GM23338 (cell line): ENCODE measurements at regions not wholly inside any gene's neighbourhood (a gene's known extent, or its start where the extent isn't known, plus 50 kb on each side); places are given as distances from the start of the nearest gene placed in this dataset.

Experiments used
- ATAC-seq: fragments of 200-7000 bp; cut with Tn5 transposase; 3 replicates; pipeline ENCODE4 v1.9.1; 2020
- DNase-seq: peaks from one replicate; pipeline ENCODE4 v3.0.0-alpha.2; 2015; ENCODE audit warnings: low spot score
- H2AFZ ChIP-seq: fragments of 200-600 bp; sonication (generic); 2 replicates; pipeline ENCODE4 v1.8.0; 2016; ENCODE audit warnings: antibody characterized with exemption, mild to moderate bottlenecking, moderate library complexity
- H3F3A ChIP-seq: fragments of 200-600 bp; sonication (generic); replicated peaks from 2 replicates; pipeline ENCODE4 v1.8.0; 2017; ENCODE audit warnings: antibody characterized with exemption, mixed run types, low read depth
- H3K27ac ChIP-seq: fragments of 200-600 bp; sonication (generic); 2 replicates; pipeline ENCODE4 v1.6.1; 2016; ENCODE audit warnings: low read depth
- H3K27me3 ChIP-seq: fragments of 200-600 bp; sonication (generic); 2 replicates; pipeline ENCODE4 v1.8.0; 2016; ENCODE audit warnings: mild to moderate bottlenecking, mixed run types, moderate library complexity; ENCODE audit not compliant: insufficient read depth
- H3K36me3 ChIP-seq: fragments of 200-600 bp; sonication (generic); 2 replicates; pipeline ENCODE4 v1.8.0; 2016; ENCODE audit warnings: mild to moderate bottlenecking; ENCODE audit not compliant: insufficient read depth
- H3K4me1 ChIP-seq: fragments of 200-600 bp; sonication (generic); 2 replicates; pipeline ENCODE4 v1.8.0; 2016; ENCODE audit warnings: mild to moderate bottlenecking, moderate library complexity; ENCODE audit not compliant: insufficient read depth
- H3K4me2 ChIP-seq: fragments of 200-600 bp; sonication (generic); 2 replicates; pipeline ENCODE4 v1.7.1; 2017; ENCODE audit warnings: mixed run types
- H3K4me3 ChIP-seq: fragments of 200-600 bp; sonication (generic); 2 replicates; pipeline ENCODE4 v1.6.1; 2016; ENCODE audit warnings: mixed run types
- H3K79me2 ChIP-seq: fragments of 200-600 bp; sonication (generic); replicated peaks from 2 replicates; pipeline ENCODE4 v1.8.0; 2017; ENCODE audit warnings: mild to moderate bottlenecking; ENCODE audit not compliant: insufficient read depth
- H3K9me2 ChIP-seq: fragments of 200-600 bp; sonication (generic); 2 replicates; pipeline ENCODE4 v1.8.0; 2017; ENCODE audit not compliant: insufficient read depth
- H4K20me1 ChIP-seq: fragments of 200-600 bp; sonication (generic); replicated peaks from 2 replicates; pipeline ENCODE4 v1.8.0; 2017; ENCODE audit warnings: mild to moderate bottlenecking; ENCODE audit not compliant: insufficient read depth
- H3K27ac Mint-ChIP-seq: 2 replicates; pipeline ENCODE4 v1.8.0; 2020; ENCODE audit warnings: inconsistent platforms, mild to moderate bottlenecking, moderate library complexity, mixed read lengths
- H3K27me3 Mint-ChIP-seq: 3 replicates; pipeline ENCODE4 v1.8.0; 2022; ENCODE audit warnings: low read depth, mild to moderate bottlenecking, moderate library complexity, mixed read lengths, inconsistent platforms; ENCODE audit not compliant: insufficient read depth, poor library complexity
- H3K36me3 Mint-ChIP-seq: 3 replicates; pipeline ENCODE4 v1.8.0; 2021; ENCODE audit warnings: low read depth, mild to moderate bottlenecking, inconsistent platforms, moderate library complexity, mixed read lengths
- H3K4me1 Mint-ChIP-seq: 3 replicates; pipeline ENCODE4 v1.8.0; 2020; ENCODE audit warnings: mild to moderate bottlenecking, inconsistent platforms, mixed read lengths
- H3K4me3 Mint-ChIP-seq: 3 replicates; pipeline ENCODE4 v1.8.0; 2021; ENCODE audit warnings: moderate library complexity, mild to moderate bottlenecking, inconsistent platforms, mixed read lengths
- H3K9me3 Mint-ChIP-seq: 3 replicates; pipeline ENCODE4 v1.8.0; 2020; ENCODE audit warnings: moderate library complexity, mild to moderate bottlenecking, inconsistent platforms, mixed read lengths
- CREB1 ChIP-seq: fragments of 250-450 bp; sonication (Bioruptor Pico); IDR thresholded peaks from 2 replicates; pipeline ENCODE4 v1.5.0; 2020; ENCODE audit warnings: low read depth, mild to moderate bottlenecking, moderate library complexity
- ETS1 ChIP-seq: IDR thresholded peaks from 2 replicates; pipeline ENCODE4 v1.6.1; 2016; ENCODE audit warnings: antibody characterized with exemption
- EZH2 ChIP-seq: fragments of 200-600 bp; sonication (generic); IDR thresholded peaks from one replicate; pipeline ENCODE4 v1.8.0; 2017; ENCODE audit warnings: antibody characterized with exemption, mild to moderate bottlenecking, low read depth; ENCODE audit not compliant: unreplicated experiment
- EZH2phosphoT487 ChIP-seq: fragments of 200-600 bp; sonication (generic); IDR thresholded peaks from one replicate; pipeline ENCODE4 v1.8.1; 2018; ENCODE audit warnings: antibody characterized with exemption; ENCODE audit not compliant: unreplicated experiment
- JUNB ChIP-seq: IDR thresholded peaks from one replicate; pipeline ENCODE4 v1.6.1; 2016; ENCODE audit warnings: antibody characterized with exemption; ENCODE audit not compliant: unreplicated experiment
- NANOG ChIP-seq: IDR thresholded peaks from 2 replicates; pipeline ENCODE4 v1.6.1; 2016; ENCODE audit warnings: antibody characterized with exemption, borderline replicate concordance
- POLR2AphosphoS5 ChIP-seq: IDR thresholded peaks from 2 replicates; pipeline ENCODE4 v1.6.1; 2016; ENCODE audit warnings: antibody characterized with exemption, low read depth
- REST ChIP-seq: IDR thresholded peaks from one replicate; pipeline ENCODE4 v1.6.1; 2018; ENCODE audit warnings: antibody characterized with exemption; ENCODE audit not compliant: unreplicated experiment
- STAT1 ChIP-seq: IDR thresholded peaks from one replicate; pipeline ENCODE4 v1.6.1; 2016; ENCODE audit warnings: antibody characterized with exemption; ENCODE audit not compliant: unreplicated experiment
- ZNF114 ChIP-seq: fragments of 250-450 bp; sonication (Bioruptor Pico); IDR thresholded peaks from 2 replicates; pipeline ENCODE4 v1.5.0; 2020; ENCODE audit warnings: mild to moderate bottlenecking, moderate library complexity
- ZNF331 ChIP-seq: fragments of 250-450 bp; sonication (Bioruptor Pico); IDR thresholded peaks from 2 replicates; pipeline ENCODE4 v1.5.0; 2020; ENCODE audit warnings: low read depth, mild to moderate bottlenecking, moderate library complexity
- ZNF462 ChIP-seq: fragments of 250-450 bp; sonication (Bioruptor Pico); IDR thresholded peaks from 2 replicates; pipeline ENCODE4 v1.5.0; 2020; ENCODE audit warnings: mild to moderate bottlenecking, moderate library complexity
- TF ChIP-seq, protein P1 (sequence below), 2 experiments: fragments of 200-600 bp in 1 of 2; sonication (generic) in 1 of 2; conservative IDR thresholded peaks; 2 replicates each; pipeline versions ENCODE4 v1.5.1 to v1.6.1; 2016 to 2017; ENCODE audit warnings: antibody characterized with exemption in 2 of 2, low read depth in 2 of 2, mild to moderate bottlenecking in 2 of 2, moderate library complexity in 1 of 2

DNA sequence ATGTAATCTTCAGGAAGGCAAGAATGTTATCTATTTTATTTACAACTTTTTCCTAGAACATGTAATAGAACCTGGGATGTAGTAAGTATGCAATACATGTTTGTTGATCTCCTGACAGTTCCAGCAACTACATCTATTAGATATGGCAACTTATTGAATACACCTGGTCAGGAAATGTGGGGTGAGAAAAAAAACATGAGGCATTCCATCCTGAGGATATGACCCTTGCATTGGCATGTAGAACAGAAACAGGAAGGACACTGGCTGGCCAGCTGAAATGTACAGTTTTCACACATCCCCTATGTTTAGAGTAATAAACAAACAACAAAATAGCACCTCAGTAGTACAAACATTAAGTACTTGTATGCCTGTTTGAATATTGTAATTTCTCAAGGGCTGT is 272.6 kb upstream of the NT5C1B start:
- H3K27ac ChIP-seq: no peak overlapping the region

More for the DNA sequence above, 272.6 kb upstream of the NT5C1B start:
- Histone ChIP-seq H3K36me3 (no peaks in the 10 kb centered on the region), H3K79me2 (no peaks in the 10 kb centered on the region), H3K27me3 (no peaks in the 10 kb centered on the region), H3K4me2 (no peak overlapping the region), H3K4me1 (no peaks in the 10 kb centered on the region), H3K4me3 (no peak overlapping the region), H3F3A (no peaks in the 10 kb centered on the region), H2AFZ (no peak overlapping the region), H4K20me1 (no peaks in the 10 kb centered on the region), H3K9me2 (no peaks in the 10 kb centered on the region; the same call in none of the 2 replicates)
- ATAC-seq (no peak), DNase-seq (no peak)
- TF ChIP-seq REST: no peak
- TF ChIP-seq ZNF114 (CRISPR knock-in tag): no peak
- no peak for TF ChIP-seq POLR2AphosphoS5
- no peak for TF ChIP-seq CREB1 (CRISPR knock-in tag)
- TF ChIP-seq ETS1: no peak
- TF ChIP-seq, protein P1, sequence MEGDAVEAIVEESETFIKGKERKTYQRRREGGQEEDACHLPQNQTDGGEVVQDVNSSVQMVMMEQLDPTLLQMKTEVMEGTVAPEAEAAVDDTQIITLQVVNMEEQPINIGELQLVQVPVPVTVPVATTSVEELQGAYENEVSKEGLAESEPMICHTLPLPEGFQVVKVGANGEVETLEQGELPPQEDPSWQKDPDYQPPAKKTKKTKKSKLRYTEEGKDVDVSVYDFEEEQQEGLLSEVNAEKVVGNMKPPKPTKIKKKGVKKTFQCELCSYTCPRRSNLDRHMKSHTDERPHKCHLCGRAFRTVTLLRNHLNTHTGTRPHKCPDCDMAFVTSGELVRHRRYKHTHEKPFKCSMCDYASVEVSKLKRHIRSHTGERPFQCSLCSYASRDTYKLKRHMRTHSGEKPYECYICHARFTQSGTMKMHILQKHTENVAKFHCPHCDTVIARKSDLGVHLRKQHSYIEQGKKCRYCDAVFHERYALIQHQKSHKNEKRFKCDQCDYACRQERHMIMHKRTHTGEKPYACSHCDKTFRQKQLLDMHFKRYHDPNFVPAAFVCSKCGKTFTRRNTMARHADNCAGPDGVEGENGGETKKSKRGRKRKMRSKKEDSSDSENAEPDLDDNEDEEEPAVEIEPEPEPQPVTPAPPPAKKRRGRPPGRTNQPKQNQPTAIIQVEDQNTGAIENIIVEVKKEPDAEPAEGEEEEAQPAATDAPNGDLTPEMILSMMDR (conservative IDR thresholded peaks at IDR 0.05; ENCODE audit: low read depth in 2 of 2): no peak
- TF ChIP-seq NANOG: no peak
- no peak for TF ChIP-seq JUNB
- no peak for TF ChIP-seq ZNF462
- no peak for TF ChIP-seq ZNF331 (CRISPR knock-in tag)
- TF ChIP-seq STAT1: no peak
- TF ChIP-seq EZH2phosphoT487: no peak
- TF ChIP-seq EZH2: no peak
- H3K4me1 Mint-ChIP-seq: no peaks in the 10 kb centered on the region
- no peaks in the 10 kb centered on the region for H3K27me3 Mint-ChIP-seq
- H3K36me3 Mint-ChIP-seq: peaks cover 3% of the 10 kb centered on the region; the same call in 1 of the 3 replicates
- H3K9me3 Mint-ChIP-seq: peaks cover 17% of the 10 kb centered on the region; the same call in 2 of the 3 replicates
- no peak overlapping the region for H3K27ac Mint-ChIP-seq
- H3K4me3 Mint-ChIP-seq: no peak overlapping the region
